PC-3 (cell line): ENCODE measurements at regions not wholly inside any gene's neighbourhood (a gene's known extent, or its start where the extent isn't known, plus 50 kb on each side); places are given as distances from the start of the nearest gene placed in this dataset.

Experiments used
- CTCF ChIP-seq: fragments of 300-600 bp; sonication (generic); conservative IDR thresholded peaks from 2 replicates; pipeline ENCODE4 v1.5.1; 2017; ENCODE audit warnings: antibody characterized with exemption, low read depth, mild to moderate bottlenecking, low read length
- EZH2phosphoT487 ChIP-seq: fragments of 300-600 bp; sonication (generic); IDR thresholded peaks from 2 replicates; pipeline ENCODE4 v1.6.1; 2018; ENCODE audit warnings: mild to moderate bottlenecking, antibody characterized with exemption, low read length, borderline replicate concordance

- TF ChIP-seq CTCF = no peak
- no peak for TF ChIP-seq EZH2phosphoT487
Observed at GRCh38 chr16:54437921-54438320, 151.3 kb upstream of the IRX3 start.
